H9 (cell line): ENCODE measurements at regions not wholly inside any gene's neighbourhood (a gene's known extent, or its start where the extent isn't known, plus 50 kb on each side); places are given as distances from the start of the nearest gene placed in this dataset.

Source experiments
- DNase-seq: peaks from one replicate; pipeline ENCODE4 v3.0.0-alpha.2; 2017
- H2AFZ ChIP-seq: one replicate; pipeline ENCODE4 v1.6.1; 2013; ENCODE audit warnings: mild to moderate bottlenecking, low read length, control low read depth, moderate library complexity
- H2AK5ac ChIP-seq: 2 replicates; pipeline ENCODE4 v1.6.1; 2013; ENCODE audit warnings: low read length, control low read depth, mixed read lengths; ENCODE audit not compliant: insufficient read length
- H2BK120ac ChIP-seq: one replicate; pipeline ENCODE4 v1.6.1; 2013; ENCODE audit warnings: low read depth, mild to moderate bottlenecking, low read length, control low read depth, inconsistent platforms; ENCODE audit not compliant: poor library complexity, severe bottlenecking
- H2BK12ac ChIP-seq: 2 replicates; pipeline ENCODE4 v1.6.1; 2013; ENCODE audit warnings: low read length, control low read depth, mixed read lengths, low read depth; ENCODE audit not compliant: insufficient read length
- H2BK15ac ChIP-seq: 2 replicates; pipeline ENCODE4 v1.6.1; 2013; ENCODE audit warnings: low read depth, low read length, control low read depth
- H2BK20ac ChIP-seq: one replicate; pipeline ENCODE4 v1.6.1; 2013; ENCODE audit warnings: low read depth, mild to moderate bottlenecking, low read length, control low read depth, inconsistent platforms; ENCODE audit not compliant: poor library complexity, severe bottlenecking
- H2BK5ac ChIP-seq: 2 replicates; pipeline ENCODE4 v1.6.1; 2013; ENCODE audit warnings: low read length, control low read depth, mixed read lengths; ENCODE audit not compliant: insufficient read length
- H3K14ac ChIP-seq: 2 replicates; pipeline ENCODE4 v1.6.1; 2013; ENCODE audit warnings: low read length, control low read depth; ENCODE audit not compliant: insufficient read depth
- H3K18ac ChIP-seq: 2 replicates; pipeline ENCODE4 v1.6.1; 2013; ENCODE audit warnings: low read depth, mild to moderate bottlenecking, mixed read lengths, low read length, control low read depth; ENCODE audit not compliant: insufficient read length
- H3K23ac ChIP-seq: 2 replicates; pipeline ENCODE4 v1.6.1; 2013; ENCODE audit warnings: low read length, control low read depth, mixed read lengths, low read depth; ENCODE audit not compliant: insufficient read length
- H3K23me2 ChIP-seq: 2 replicates; pipeline ENCODE4 v1.6.1; 2013; ENCODE audit warnings: low read depth, mild to moderate bottlenecking, mixed read lengths, low read length, control low read depth; ENCODE audit not compliant: insufficient read length, poor library complexity, severe bottlenecking
- H3K27ac ChIP-seq: 2 replicates; pipeline ENCODE4 v1.5.1; 2013; ENCODE audit warnings: low read length, control low read depth, mixed read lengths, low read depth; ENCODE audit not compliant: insufficient read length
- H3K27me3 ChIP-seq: 2 replicates; pipeline ENCODE4 v1.6.1; 2013; ENCODE audit warnings: low read length, control low read depth, inconsistent platforms; ENCODE audit not compliant: insufficient read depth
- H3K4ac ChIP-seq: 2 replicates; pipeline ENCODE4 v1.6.1; 2013; ENCODE audit warnings: low read depth, mild to moderate bottlenecking, control low read depth, inconsistent platforms, low read length, moderate library complexity
- H3K4me1 ChIP-seq: 2 replicates; pipeline ENCODE4 v1.6.1; 2013; ENCODE audit warnings: low read length, control low read depth, inconsistent platforms; ENCODE audit not compliant: insufficient read depth
- H3K4me2 ChIP-seq: 2 replicates; pipeline ENCODE4 v1.6.1; 2013; ENCODE audit warnings: low read length, control low read depth, mixed read lengths; ENCODE audit not compliant: insufficient read length, insufficient read depth
- H3K56ac ChIP-seq: 2 replicates; pipeline ENCODE4 v1.6.1; 2013; ENCODE audit warnings: low read depth, mild to moderate bottlenecking, mixed read lengths, low read length, control low read depth; ENCODE audit not compliant: insufficient read length
- H3K79me1 ChIP-seq: 2 replicates; pipeline ENCODE4 v1.6.1; 2013; ENCODE audit warnings: low read depth, mild to moderate bottlenecking, moderate library complexity, low read length, control low read depth, inconsistent platforms; ENCODE audit not compliant: insufficient read depth, poor library complexity, severe bottlenecking
- H3K79me2 ChIP-seq: 2 replicates; pipeline ENCODE4 v1.6.1; 2013; ENCODE audit warnings: low read length, control low read depth, inconsistent platforms; ENCODE audit not compliant: insufficient read depth
- H3K9ac ChIP-seq: 2 replicates; pipeline ENCODE4 v1.6.1; 2013; ENCODE audit warnings: low read length, control low read depth, mixed read lengths; ENCODE audit not compliant: insufficient read length; ENCODE audit errors: extremely low read depth
- H3K9me3 ChIP-seq: one replicate; pipeline ENCODE4 v1.6.1; 2013; ENCODE audit warnings: low read depth, low read length, inconsistent platforms; ENCODE audit not compliant: control insufficient read depth
- H3T11ph ChIP-seq: one replicate; pipeline ENCODE4 v1.6.1; 2013; ENCODE audit warnings: mild to moderate bottlenecking, low read length, control low read depth, inconsistent platforms
- H4K20me1 ChIP-seq: one replicate; pipeline ENCODE4 v1.6.1; 2013; ENCODE audit not compliant: control insufficient read depth, insufficient read length, insufficient read depth
- H4K5ac ChIP-seq: 2 replicates; pipeline ENCODE4 v1.6.1; 2013; ENCODE audit warnings: low read depth, mild to moderate bottlenecking, mixed read lengths, low read length, control low read depth; ENCODE audit not compliant: insufficient read length
- H4K8ac ChIP-seq: replicated peaks from 2 replicates; pipeline ENCODE4 v1.6.1; 2013; ENCODE audit warnings: low read length, control low read depth, mixed read lengths, low read depth; ENCODE audit not compliant: insufficient read length
- H4K91ac ChIP-seq: 2 replicates; pipeline ENCODE4 v1.6.1; 2013; ENCODE audit warnings: low read depth, mild to moderate bottlenecking, moderate library complexity, mixed read lengths, low read length, control low read depth; ENCODE audit not compliant: insufficient read length
- H3K27ac Mint-ChIP-seq, 3 experiments: 2 replicates in 2 of 3; 3 replicates in 1 of 3; pipeline ENCODE4 v1.8.0; 2020 to 2021; ENCODE audit warnings: mixed read lengths in 3 of 3, mild to moderate bottlenecking in 1 of 3, moderate library complexity in 1 of 3
- H3K27me3 Mint-ChIP-seq: 2 replicates; pipeline ENCODE4 v1.8.0; 2021; ENCODE audit warnings: low read depth, mild to moderate bottlenecking, moderate library complexity, mixed read lengths
- H3K36me3 Mint-ChIP-seq, 3 experiments: 2 replicates in 2 of 3; 3 replicates in 1 of 3; pipeline ENCODE4 v1.8.0; 2020 to 2021; ENCODE audit warnings: low read depth in 3 of 3, mixed read lengths in 3 of 3; ENCODE audit not compliant: insufficient read depth in 1 of 3
- H3K4me1 Mint-ChIP-seq, 2 experiments: 2 replicates each; pipeline ENCODE4 v1.8.0; 2020; ENCODE audit warnings: mixed read lengths in 2 of 2
- H3K4me3 Mint-ChIP-seq, 2 experiments: 2 replicates in 1 of 2; 3 replicates in 1 of 2; pipeline ENCODE4 v1.8.0; 2020 to 2021; ENCODE audit warnings: mild to moderate bottlenecking in 2 of 2, mixed read lengths in 2 of 2, moderate library complexity in 1 of 2
- H3K9me3 Mint-ChIP-seq, 2 experiments: 2 replicates in 1 of 2; 3 replicates in 1 of 2; pipeline ENCODE4 v1.8.0; 2020; ENCODE audit warnings: mild to moderate bottlenecking in 2 of 2, mixed read lengths in 2 of 2, moderate library complexity in 1 of 2
- CTCF ChIP-seq: fragments of 200-600 bp; sonication (generic); conservative IDR thresholded peaks from 3 replicates; pipeline ENCODE4 v1.8.0; 2021; ENCODE audit warnings: antibody characterized with exemption, mild to moderate bottlenecking
- WGBS: extraction: QIAGEN DNeasy Blood & Tissue Kit; methylation state at CpG from one replicate; pipeline ENCODE4 v1.1.7; 2013; ENCODE audit warnings: missing lambda C conversion rate, low lambda C conversion rate, mixed read lengths; ENCODE audit not compliant: insufficient read length; ENCODE audit errors: extremely low coverage; 5-methylcytosine and 5-hydroxymethylcytosine counted together

DNA sequence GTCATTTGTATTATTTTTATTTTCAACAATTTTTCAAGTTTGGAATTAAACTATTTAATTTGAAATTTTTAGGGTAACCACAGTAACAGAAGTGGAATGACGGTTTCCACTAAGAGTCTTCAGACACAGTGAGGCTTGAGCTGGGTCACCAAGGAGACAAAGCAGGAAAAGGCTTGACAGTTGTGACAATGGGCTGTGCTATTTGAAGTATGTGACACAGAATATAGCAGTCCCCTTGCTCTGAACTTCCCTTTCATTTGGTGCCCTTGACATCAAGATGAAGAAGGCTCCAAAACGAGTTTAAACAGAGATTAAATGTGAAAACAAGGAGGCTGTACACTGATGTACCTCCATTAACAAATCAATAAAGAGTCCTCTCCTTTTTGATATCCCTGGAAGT lies 265.4 kb upstream of the DLGAP1 start:
- Histone ChIP-seq H3K27ac (no peak overlapping the region), H3T11ph (no peak overlapping the region), H4K8ac (no peak overlapping the region), H3K4me1 (no peaks in the 10 kb centered on the region), H2AK5ac (no peak overlapping the region), H2BK12ac (no peak overlapping the region), H3K79me2 (no peaks in the 10 kb centered on the region), H2AFZ (no peak overlapping the region), H2BK5ac (no peak overlapping the region), H3K56ac (no peak overlapping the region), H3K4ac (no peak overlapping the region), H4K20me1 (no peaks in the 10 kb centered on the region), H3K23ac (no peak overlapping the region), H4K5ac (no peak overlapping the region), H3K23me2 (no peaks in the 10 kb centered on the region), H2BK15ac (no peak overlapping the region), H3K27me3 (no peaks in the 10 kb centered on the region), H3K14ac (no peak overlapping the region), H4K91ac (no peak overlapping the region), H3K9me3 (no peaks in the 10 kb centered on the region), H3K18ac (no peak overlapping the region), H2BK20ac (no peak overlapping the region), H3K9ac (no peak overlapping the region), H3K79me1 (no peaks in the 10 kb centered on the region), H3K4me2 (no peak overlapping the region), H2BK120ac (no peak overlapping the region)
- Mint-ChIP-seq H3K36me3 (no peaks in the 10 kb centered on the region), H3K4me3 (no peak overlapping the region), H3K27ac (no peak overlapping the region), H3K4me1 (peaks cover 0 to 15% of the 10 kb centered on the region in 2 experiments; a peak in 2 of 4 replicates), H3K27me3 (no peaks in the 10 kb centered on the region), H3K9me3 (no peaks in the 10 kb centered on the region)
- TF ChIP-seq CTCF: no peak
- DNase-seq: no peak
- WGBS: no CpG with 5 or more reads among the region's 2 CpGs
